ENCODE measurements at regions not wholly inside any gene's neighbourhood (a gene's known extent, or its start where the extent isn't known, plus 50 kb on each side); places are given as distances from the start of the nearest gene placed in this dataset.

- Histone ChIP-seq H2BK15ac (ENCODE audit: low read depth, poor library complexity, severe bottlenecking) (no peak overlapping the region), H3K14ac (ENCODE audit: low read length in 2 of 2) (no peak overlapping the region), H2BK12ac (ENCODE audit: low read length in 2 of 2) (no peak overlapping the region), H3K4me3 (ENCODE audit: insufficient read depth in 1 of 2, low read depth in 1 of 2, low read length in 2 of 2) (no peak overlapping the region), H4K91ac (ENCODE audit: low read length) (no peak overlapping the region), H2BK120ac (ENCODE audit: low read depth, low read length) (no peak overlapping the region), H3K18ac (ENCODE audit: low read depth in 1 of 2, low read length in 2 of 2) (no peak overlapping the region), H3K4me2 (ENCODE audit: low read length, poor library complexity, severe bottlenecking) (no peak overlapping the region), H2BK5ac (ENCODE audit: low read depth, low read length, poor library complexity, severe bottlenecking) (no peak overlapping the region), H4K8ac (ENCODE audit: low read length) (no peak overlapping the region), H3K79me1 (replicated peaks; ENCODE audit: low read length, poor library complexity, severe bottlenecking) (no peaks in the 10 kb centered on the region), H3K4me1 (ENCODE audit: control insufficient read depth, insufficient read depth, low read depth, low read length) (no peaks in the 10 kb centered on the region), H2AFZ (ENCODE audit: low read depth, low read length) (no peak overlapping the region), H3K36me3 (ENCODE audit: control insufficient read depth in 1 of 2, insufficient read depth in 2 of 2, low read depth in 1 of 2, low read length in 2 of 2) (no peaks in the 10 kb centered on the region), H3K9ac (ENCODE audit: low read length) (no peak overlapping the region), H2AK5ac (ENCODE audit: low read length, severe bottlenecking) (no peak overlapping the region), H3K27me3 (ENCODE audit: control insufficient read depth in 1 of 2, insufficient read depth in 1 of 2, low read length in 2 of 2) (no peaks in the 10 kb centered on the region), H3K23ac (ENCODE audit: low read length in 2 of 2) (no peak overlapping the region), H3K4ac (ENCODE audit: low read depth in 1 of 2, low read length in 2 of 2) (no peak overlapping the region), H3K27ac (ENCODE audit: low read length, poor library complexity, severe bottlenecking) (no peak overlapping the region), H3K9me3 (ENCODE audit: control insufficient read depth, low read length) (no peaks in the 10 kb centered on the region)
- no peak for DNase-seq
- no CpG with 5 or more reads among the region's 2 CpGs for WGBS
These were observed 296.4 kb downstream of the TUSC7 start for GRCh38 chr3:117005911-117006522.

- H3K18ac ChIP-seq (ENCODE audit: low read depth in 1 of 2, low read length in 2 of 2) = no peak overlapping the region
- 88% methylated on average over 1 of the region's 1 CpG for WGBS
- H3K23ac ChIP-seq (ENCODE audit: low read length in 2 of 2) = no peak overlapping the region
- no peak overlapping the region for H3K14ac ChIP-seq (ENCODE audit: low read length in 2 of 2)
- no peaks in the 10 kb centered on the region for H3K36me3 ChIP-seq (ENCODE audit: control insufficient read depth in 1 of 2, insufficient read depth in 2 of 2, low read depth in 1 of 2, low read length in 2 of 2)
- H3K4me3 ChIP-seq (ENCODE audit: insufficient read depth in 1 of 2, low read depth in 1 of 2, low read length in 2 of 2) = no peak overlapping the region
- H3K27ac ChIP-seq (ENCODE audit: low read length, poor library complexity, severe bottlenecking) = no peak overlapping the region
- no peaks in the 10 kb centered on the region for H3K79me1 ChIP-seq (replicated peaks; ENCODE audit: low read length, poor library complexity, severe bottlenecking)
- H3K9me3 ChIP-seq (ENCODE audit: control insufficient read depth, low read length) = no peaks in the 10 kb centered on the region
- H2AK5ac ChIP-seq (ENCODE audit: low read length, severe bottlenecking) = no peak overlapping the region
- H3K4me1 ChIP-seq (ENCODE audit: control insufficient read depth, insufficient read depth, low read depth, low read length) = peaks cover under 1% of the 10 kb centered on the region
- H4K8ac ChIP-seq (ENCODE audit: low read length) = no peak overlapping the region
- H3K9ac ChIP-seq (ENCODE audit: low read length) = no peak overlapping the region
- no peak overlapping the region for H2BK120ac ChIP-seq (ENCODE audit: low read depth, low read length)
- no peak overlapping the region for H2BK12ac ChIP-seq (ENCODE audit: low read length in 2 of 2)
- H2BK15ac ChIP-seq (ENCODE audit: low read depth, poor library complexity, severe bottlenecking) = no peak overlapping the region
- no peak for DNase-seq
- no peak overlapping the region for H3K4me2 ChIP-seq (ENCODE audit: low read length, poor library complexity, severe bottlenecking)
- H4K91ac ChIP-seq (ENCODE audit: low read length) = no peak overlapping the region
- H3K4ac ChIP-seq (ENCODE audit: low read depth in 1 of 2, low read length in 2 of 2) = no peak overlapping the region
- H2BK5ac ChIP-seq (ENCODE audit: low read depth, low read length, poor library complexity, severe bottlenecking) = no peak overlapping the region
- H2AFZ ChIP-seq (ENCODE audit: low read depth, low read length) = no peak overlapping the region
- no peaks in the 10 kb centered on the region for H3K27me3 ChIP-seq (ENCODE audit: control insufficient read depth in 1 of 2, insufficient read depth in 1 of 2, low read length in 2 of 2)
These were observed 300.7 kb downstream of the TUSC7 start for GRCh38 chr3:117010318-117010717.

GRCh38 chr3:117011687-117012250 lies 302.2 kb downstream of the TUSC7 start:
- H3K4me2 ChIP-seq (ENCODE audit: low read length, poor library complexity, severe bottlenecking) = no peak overlapping the region
- H3K4me1 ChIP-seq (ENCODE audit: control insufficient read depth, insufficient read depth, low read depth, low read length) = peaks cover 3% of the 10 kb centered on the region
- no peak overlapping the region for H2AK5ac ChIP-seq (ENCODE audit: low read length, severe bottlenecking)
- 82% methylated on average over 7 of the region's 7 CpGs for WGBS
- H3K18ac ChIP-seq (ENCODE audit: low read depth in 1 of 2, low read length in 2 of 2) = no peak overlapping the region
- H4K91ac ChIP-seq (ENCODE audit: low read length) = no peak overlapping the region
- H3K36me3 ChIP-seq (ENCODE audit: control insufficient read depth in 1 of 2, insufficient read depth in 2 of 2, low read depth in 1 of 2, low read length in 2 of 2) = no peaks in the 10 kb centered on the region
- no peaks in the 10 kb centered on the region for H3K79me1 ChIP-seq (replicated peaks; ENCODE audit: low read length, poor library complexity, severe bottlenecking)
- no peak for DNase-seq
- H2BK15ac ChIP-seq (ENCODE audit: low read depth, poor library complexity, severe bottlenecking) = no peak overlapping the region
- H3K14ac ChIP-seq (ENCODE audit: low read length in 2 of 2) = no peak overlapping the region
- no peak overlapping the region for H2BK12ac ChIP-seq (ENCODE audit: low read length in 2 of 2)
- no peak overlapping the region for H4K8ac ChIP-seq (ENCODE audit: low read length)
- H3K27me3 ChIP-seq (ENCODE audit: control insufficient read depth in 1 of 2, insufficient read depth in 1 of 2, low read length in 2 of 2) = no peaks in the 10 kb centered on the region
- no peak overlapping the region for H2AFZ ChIP-seq (ENCODE audit: low read depth, low read length)
- H2BK120ac ChIP-seq (ENCODE audit: low read depth, low read length) = no peak overlapping the region
- no peak overlapping the region for H3K23ac ChIP-seq (ENCODE audit: low read length in 2 of 2)
- H2BK5ac ChIP-seq (ENCODE audit: low read depth, low read length, poor library complexity, severe bottlenecking) = no peak overlapping the region
- H3K9me3 ChIP-seq (ENCODE audit: control insufficient read depth, low read length) = no peaks in the 10 kb centered on the region
- H3K4ac ChIP-seq (ENCODE audit: low read depth in 1 of 2, low read length in 2 of 2) = no peak overlapping the region
- H3K4me3 ChIP-seq (ENCODE audit: insufficient read depth in 1 of 2, low read depth in 1 of 2, low read length in 2 of 2) = peak overlapping the region in 1 of 2 experiments; percentile 75
- no peak overlapping the region for H3K27ac ChIP-seq (ENCODE audit: low read length, poor library complexity, severe bottlenecking)
- peak overlapping the region; percentile 37 for H3K9ac ChIP-seq (ENCODE audit: low read length)

- DNase-seq = no peak
- Histone ChIP-seq H3K36me3 (ENCODE audit: control insufficient read depth in 1 of 2, insufficient read depth in 2 of 2, low read depth in 1 of 2, low read length in 2 of 2) (no peaks in the 10 kb centered on the region), H3K4me3 (ENCODE audit: insufficient read depth in 1 of 2, low read depth in 1 of 2, low read length in 2 of 2) (no peak overlapping the region), H3K14ac (ENCODE audit: low read length in 2 of 2) (no peak overlapping the region), H2BK120ac (ENCODE audit: low read depth, low read length) (no peak overlapping the region), H3K9ac (ENCODE audit: low read length) (no peak overlapping the region), H4K8ac (ENCODE audit: low read length) (no peak overlapping the region), H4K91ac (ENCODE audit: low read length) (no peak overlapping the region), H3K9me3 (ENCODE audit: control insufficient read depth, low read length) (no peaks in the 10 kb centered on the region), H3K27me3 (ENCODE audit: control insufficient read depth in 1 of 2, insufficient read depth in 1 of 2, low read length in 2 of 2) (no peaks in the 10 kb centered on the region), H2AK5ac (ENCODE audit: low read length, severe bottlenecking) (no peak overlapping the region), H3K23ac (ENCODE audit: low read length in 2 of 2) (no peak overlapping the region), H3K4ac (ENCODE audit: low read depth in 1 of 2, low read length in 2 of 2) (no peak overlapping the region), H3K18ac (ENCODE audit: low read depth in 1 of 2, low read length in 2 of 2) (no peak overlapping the region), H3K4me2 (ENCODE audit: low read length, poor library complexity, severe bottlenecking) (no peak overlapping the region), H3K27ac (ENCODE audit: low read length, poor library complexity, severe bottlenecking) (no peak overlapping the region), H2BK15ac (ENCODE audit: low read depth, poor library complexity, severe bottlenecking) (no peak overlapping the region), H2AFZ (ENCODE audit: low read depth, low read length) (no peak overlapping the region), H2BK12ac (ENCODE audit: low read length in 2 of 2) (no peak overlapping the region), H3K4me1 (ENCODE audit: control insufficient read depth, insufficient read depth, low read depth, low read length) (peaks cover 3% of the 10 kb centered on the region), H3K79me1 (replicated peaks; ENCODE audit: low read length, poor library complexity, severe bottlenecking) (no peaks in the 10 kb centered on the region), H2BK5ac (ENCODE audit: low read depth, low read length, poor library complexity, severe bottlenecking) (no peak overlapping the region)
- 81% methylated on average over 2 of the region's 2 CpGs for WGBS
These were observed 306.8 kb downstream of the TUSC7 start for GRCh38 chr3:117016378-117016777.

All from mesenchymal stem cell (in vitro differentiated cells and primary cell).